ENCODE measurements at regions not wholly inside any gene's neighbourhood (a gene's known extent, or its start where the extent isn't known, plus 50 kb on each side); places are given as distances from the start of the nearest gene placed in this dataset.

DNA sequence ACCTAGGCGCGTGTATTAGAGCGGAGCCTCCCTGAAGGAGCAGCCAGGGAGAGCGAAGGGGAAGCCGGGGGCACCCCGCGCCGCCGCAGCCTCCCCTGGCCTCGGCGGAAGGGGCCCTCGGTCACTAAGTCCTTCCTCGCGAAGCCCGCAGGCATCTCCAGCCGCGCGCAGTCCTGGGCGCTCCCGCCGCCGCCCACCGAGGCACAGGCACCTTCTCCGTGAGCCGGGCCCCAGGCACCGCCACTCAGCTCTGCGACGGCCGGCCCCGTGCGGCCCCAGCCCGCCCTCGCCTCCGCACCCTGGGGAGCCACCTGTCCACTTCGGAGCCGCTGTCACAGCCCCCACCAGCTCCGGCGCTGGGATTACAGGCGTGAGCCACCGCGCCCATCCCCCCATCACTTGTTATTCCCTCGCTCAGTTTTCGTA, 80.8 kb downstream of the ZNF467 start:
- TF ChIP-seq, protein P1, sequence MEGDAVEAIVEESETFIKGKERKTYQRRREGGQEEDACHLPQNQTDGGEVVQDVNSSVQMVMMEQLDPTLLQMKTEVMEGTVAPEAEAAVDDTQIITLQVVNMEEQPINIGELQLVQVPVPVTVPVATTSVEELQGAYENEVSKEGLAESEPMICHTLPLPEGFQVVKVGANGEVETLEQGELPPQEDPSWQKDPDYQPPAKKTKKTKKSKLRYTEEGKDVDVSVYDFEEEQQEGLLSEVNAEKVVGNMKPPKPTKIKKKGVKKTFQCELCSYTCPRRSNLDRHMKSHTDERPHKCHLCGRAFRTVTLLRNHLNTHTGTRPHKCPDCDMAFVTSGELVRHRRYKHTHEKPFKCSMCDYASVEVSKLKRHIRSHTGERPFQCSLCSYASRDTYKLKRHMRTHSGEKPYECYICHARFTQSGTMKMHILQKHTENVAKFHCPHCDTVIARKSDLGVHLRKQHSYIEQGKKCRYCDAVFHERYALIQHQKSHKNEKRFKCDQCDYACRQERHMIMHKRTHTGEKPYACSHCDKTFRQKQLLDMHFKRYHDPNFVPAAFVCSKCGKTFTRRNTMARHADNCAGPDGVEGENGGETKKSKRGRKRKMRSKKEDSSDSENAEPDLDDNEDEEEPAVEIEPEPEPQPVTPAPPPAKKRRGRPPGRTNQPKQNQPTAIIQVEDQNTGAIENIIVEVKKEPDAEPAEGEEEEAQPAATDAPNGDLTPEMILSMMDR (IDR thresholded peaks at IDR 0.05; ENCODE audit: extremely low read depth in 1 of 2, insufficient read depth in 1 of 2, low read depth in 1 of 2, low read length in 2 of 2) = no peak
- TF ChIP-seq POLR2A (IDR thresholded peaks at IDR 0.05; ENCODE audit: low read depth, low read length) (no peak), EZH2 (IDR thresholded peaks at IDR 0.05; ENCODE audit: borderline replicate concordance, low read depth, low read length, severe bottlenecking) (peak; percentile 58), POLR2AphosphoS5 (IDR thresholded peaks at IDR 0.05; ENCODE audit: insufficient read depth, low read depth, low read length) (no peak)
